ENCODE measurements at regions not wholly inside any gene's neighbourhood (a gene's known extent, or its start where the extent isn't known, plus 50 kb on each side); places are given as distances from the start of the nearest gene placed in this dataset.

- TF ChIP-seq REST (IDR thresholded peaks at IDR 0.05; ENCODE audit: insufficient read depth in 1 of 2, low read depth in 2 of 2, low read length in 2 of 2), result no peak
- TF ChIP-seq POLR2AphosphoS5 (IDR thresholded peaks at IDR 0.05; ENCODE audit: low read depth, low read length), result no peak
- TF ChIP-seq SIN3A (IDR thresholded peaks at IDR 0.05; ENCODE audit: borderline replicate concordance, insufficient read depth, low read length), result no peak
- no peak for TF ChIP-seq TAF1 (IDR thresholded peaks at IDR 0.05; ENCODE audit: borderline replicate concordance, insufficient read depth, low read length)
- no peak for TF ChIP-seq FOXP2 (optimal IDR thresholded peaks at IDR 0.05; ENCODE audit: borderline replicate concordance, extremely low read depth, extremely low read length, insufficient read depth)
These were observed 74.1 kb upstream of the MAOA start for GRCh38 chrX:43581888-43582539.

GRCh38 chrX:43582540-43582913, 73.6 kb upstream of the MAOA start:
- TF ChIP-seq SIN3A (IDR thresholded peaks at IDR 0.05; ENCODE audit: borderline replicate concordance, insufficient read depth, low read length), result no peak
- no peak for TF ChIP-seq POLR2AphosphoS5 (IDR thresholded peaks at IDR 0.05; ENCODE audit: low read depth, low read length)

- TF ChIP-seq SIN3A (IDR thresholded peaks at IDR 0.05; ENCODE audit: borderline replicate concordance, insufficient read depth, low read length) (no peak), TAF1 (IDR thresholded peaks at IDR 0.05; ENCODE audit: borderline replicate concordance, insufficient read depth, low read length) (no peak)
These were observed 70.2 kb upstream of the MAOA start for GRCh38 chrX:43585922-43586321.

GRCh38 chrX:43586830-43587229, 69.3 kb upstream of the MAOA start:
- TF ChIP-seq FOXP2 (optimal IDR thresholded peaks at IDR 0.05; ENCODE audit: borderline replicate concordance, extremely low read depth, extremely low read length, insufficient read depth), result no peak
- no peak for TF ChIP-seq REST (IDR thresholded peaks at IDR 0.05; ENCODE audit: insufficient read depth in 1 of 2, low read depth in 2 of 2, low read length in 2 of 2)
- no peak for TF ChIP-seq TAF1 (IDR thresholded peaks at IDR 0.05; ENCODE audit: borderline replicate concordance, insufficient read depth, low read length)
- no peak for TF ChIP-seq POLR2AphosphoS5 (IDR thresholded peaks at IDR 0.05; ENCODE audit: low read depth, low read length)
- no peak for TF ChIP-seq SIN3A (IDR thresholded peaks at IDR 0.05; ENCODE audit: borderline replicate concordance, insufficient read depth, low read length)

GRCh38 chrX:43589735-43590134, 66.4 kb upstream of the MAOA start:
- TF ChIP-seq REST (IDR thresholded peaks at IDR 0.05; ENCODE audit: insufficient read depth in 1 of 2, low read depth in 2 of 2, low read length in 2 of 2) (no peak), POLR2AphosphoS5 (IDR thresholded peaks at IDR 0.05; ENCODE audit: low read depth, low read length) (no peak), FOXP2 (optimal IDR thresholded peaks at IDR 0.05; ENCODE audit: borderline replicate concordance, extremely low read depth, extremely low read length, insufficient read depth) (no peak), TAF1 (IDR thresholded peaks at IDR 0.05; ENCODE audit: borderline replicate concordance, insufficient read depth, low read length) (no peak), SIN3A (IDR thresholded peaks at IDR 0.05; ENCODE audit: borderline replicate concordance, insufficient read depth, low read length) (no peak)

- TF ChIP-seq REST (IDR thresholded peaks at IDR 0.05; ENCODE audit: insufficient read depth in 1 of 2, low read depth in 2 of 2, low read length in 2 of 2) (no peak), POLR2AphosphoS5 (IDR thresholded peaks at IDR 0.05; ENCODE audit: low read depth, low read length) (no peak), FOXP2 (optimal IDR thresholded peaks at IDR 0.05; ENCODE audit: borderline replicate concordance, extremely low read depth, extremely low read length, insufficient read depth) (no peak), TAF1 (IDR thresholded peaks at IDR 0.05; ENCODE audit: borderline replicate concordance, insufficient read depth, low read length) (no peak), SIN3A (IDR thresholded peaks at IDR 0.05; ENCODE audit: borderline replicate concordance, insufficient read depth, low read length) (no peak)
These were observed 65.9 kb upstream of the MAOA start for GRCh38 chrX:43590150-43590549.
